ENCODE measurements at regions not wholly inside any gene's neighbourhood (a gene's known extent, or its start where the extent isn't known, plus 50 kb on each side); places are given as distances from the start of the nearest gene placed in this dataset.

DNA sequence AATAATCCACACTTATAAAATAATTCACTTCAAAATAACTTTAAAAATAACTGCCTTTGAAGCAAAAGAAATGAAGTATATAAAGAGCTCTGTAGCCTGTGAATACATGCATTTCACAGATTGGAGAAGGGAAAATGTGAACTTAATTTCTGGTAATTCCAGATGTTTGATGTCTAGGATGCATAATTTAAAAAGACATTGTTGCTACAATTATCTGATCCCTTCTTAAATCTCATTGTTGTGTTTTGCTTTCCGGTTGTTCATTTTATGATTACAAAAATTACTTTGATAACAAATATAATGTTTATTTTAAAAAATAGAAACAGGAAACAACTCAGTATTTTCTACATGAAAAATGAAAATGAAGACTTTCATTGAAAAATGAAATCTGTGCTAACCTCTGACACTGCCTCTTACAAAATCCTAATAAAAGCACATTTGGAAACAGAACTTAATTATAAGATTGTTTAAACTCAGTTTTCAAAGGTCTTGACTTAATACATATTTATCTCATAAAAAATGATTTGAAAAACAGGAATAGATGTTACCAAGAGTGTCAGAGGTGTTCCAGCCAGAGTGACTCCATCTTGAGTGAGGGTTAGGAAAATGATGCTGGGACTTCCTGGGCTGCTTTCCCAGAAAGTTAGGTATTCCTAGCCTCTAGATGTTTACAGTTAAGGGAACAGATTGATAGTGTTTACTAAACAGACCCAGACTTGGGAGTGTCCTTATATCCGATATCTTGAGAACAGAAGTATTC, 516.6 kb upstream of the SEMA3D start:
- Mint-ChIP-seq H3K4me1 (no peaks in the 10 kb centered on the region), H3K27ac (no peak overlapping the region), H3K4me3 (no peak overlapping the region), H3K9me3 (ENCODE audit: insufficient read depth) (no peaks in the 10 kb centered on the region), H3K27me3 (no peaks in the 10 kb centered on the region)
- H3K36me3 ChIP-seq (replicated peaks in 1 of 2; ENCODE audit: control extremely low read depth in 1 of 2, control insufficient read depth in 1 of 2, extremely low read depth in 1 of 2, insufficient read depth in 2 of 2, low read length in 1 of 2) = no peaks in the 10 kb centered on the region
- H3K9ac ChIP-seq (ENCODE audit: low read length) = no peak overlapping the region
- intact Hi-C loops (cut with micrococcal nuclease) = no loop called here
- H3K4me1 ChIP-seq (ENCODE audit: control insufficient read depth in 2 of 2, insufficient read depth in 2 of 2, low read length in 2 of 2) = no peaks in the 10 kb centered on the region
- no peak for TF ChIP-seq EZH2 (IDR thresholded peaks at IDR 0.05; ENCODE audit: borderline replicate concordance, insufficient read depth, low read depth, low read length, poor library complexity, severe bottlenecking)
- POLR2A ChIA-PET = no interaction called here
- H2AFZ ChIP-seq (ENCODE audit: insufficient read depth, low read depth, low read length, poor library complexity, severe bottlenecking) = no peak overlapping the region
- no peaks in the 10 kb centered on the region for H3K79me2 ChIP-seq (ENCODE audit: control insufficient read depth, insufficient read depth, low read length)
- H3K9me3 ChIP-seq (ENCODE audit: control extremely low read depth in 1 of 3, control insufficient read depth in 2 of 3, insufficient read depth in 1 of 3, low read length in 2 of 3) = no peaks in the 10 kb centered on the region
- H3K27me3 ChIP-seq (replicated peaks in 1 of 4; ENCODE audit: control extremely low read depth in 1 of 4, control insufficient read depth in 3 of 4, insufficient read depth in 4 of 4, low read length in 3 of 4) = no peaks in the 10 kb centered on the region
- H3K4me2 ChIP-seq (replicated peaks; ENCODE audit: low read depth, low read length, poor library complexity, severe bottlenecking) = no peak overlapping the region
- no peak overlapping the region for H3K27ac ChIP-seq (ENCODE audit: low read length in 2 of 2)
- H3K4me3 ChIP-seq (ENCODE audit: control extremely low read depth in 1 of 5, extremely low read depth in 1 of 5, insufficient read depth in 1 of 5, low read depth in 2 of 5, low read length in 4 of 5) = no peak overlapping the region
- WGBS (ENCODE audit: insufficient coverage) = no CpG with 5 or more reads among the region's 2 CpGs
- DNase-seq (no peak), ATAC-seq (ENCODE audit: low read depth) (no peak)
- CTCF ChIA-PET = no interaction called here
- H4K20me1 ChIP-seq (ENCODE audit: control insufficient read depth, insufficient read depth, low read length, poor library complexity, severe bottlenecking) = no peaks in the 10 kb centered on the region

DNA sequence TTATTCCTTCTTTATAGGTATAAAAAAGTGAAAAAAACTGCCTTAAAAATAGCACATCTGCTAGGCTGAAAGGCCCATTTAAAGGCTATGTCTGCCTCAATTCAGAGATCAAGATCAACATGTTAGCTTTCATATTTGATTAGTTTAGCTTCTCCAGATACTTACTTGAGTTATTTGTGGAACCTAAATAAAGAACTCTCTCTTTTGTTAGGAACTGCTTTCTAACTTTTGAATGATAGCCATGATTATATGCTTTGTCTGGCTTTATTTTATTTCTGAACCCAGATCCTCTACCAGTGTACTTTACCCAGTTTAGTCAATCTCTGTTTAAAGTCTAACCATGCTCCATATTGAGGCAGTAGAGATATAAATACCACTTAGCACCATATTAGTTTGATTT, 515.5 kb upstream of the SEMA3D start:
- Histone ChIP-seq H3K27me3 (replicated peaks in 1 of 4; ENCODE audit: control extremely low read depth in 1 of 4, control insufficient read depth in 3 of 4, insufficient read depth in 4 of 4, low read length in 3 of 4) (no peaks in the 10 kb centered on the region), H3K79me2 (ENCODE audit: control insufficient read depth, insufficient read depth, low read length) (no peaks in the 10 kb centered on the region), H3K36me3 (replicated peaks in 1 of 2; ENCODE audit: control extremely low read depth in 1 of 2, control insufficient read depth in 1 of 2, extremely low read depth in 1 of 2, insufficient read depth in 2 of 2, low read length in 1 of 2) (no peaks in the 10 kb centered on the region), H3K4me1 (ENCODE audit: control insufficient read depth in 2 of 2, insufficient read depth in 2 of 2, low read length in 2 of 2) (no peaks in the 10 kb centered on the region), H3K9ac (ENCODE audit: low read length) (no peak overlapping the region), H4K20me1 (ENCODE audit: control insufficient read depth, insufficient read depth, low read length, poor library complexity, severe bottlenecking) (no peaks in the 10 kb centered on the region), H3K4me2 (replicated peaks; ENCODE audit: low read depth, low read length, poor library complexity, severe bottlenecking) (no peak overlapping the region), H3K9me3 (ENCODE audit: control extremely low read depth in 1 of 3, control insufficient read depth in 2 of 3, insufficient read depth in 1 of 3, low read length in 2 of 3) (no peaks in the 10 kb centered on the region), H3K4me3 (ENCODE audit: control extremely low read depth in 1 of 5, extremely low read depth in 1 of 5, insufficient read depth in 1 of 5, low read depth in 2 of 5, low read length in 4 of 5) (no peak overlapping the region), H3K27ac (ENCODE audit: low read length in 2 of 2) (no peak overlapping the region), H2AFZ (ENCODE audit: insufficient read depth, low read depth, low read length, poor library complexity, severe bottlenecking) (no peak overlapping the region)
- no peak overlapping the region for H3K27ac Mint-ChIP-seq
- POLR2A ChIA-PET = no interaction called here
- CTCF ChIA-PET = no interaction called here
- H3K4me1 Mint-ChIP-seq = no peaks in the 10 kb centered on the region
- no peak overlapping the region for H3K4me3 Mint-ChIP-seq
- ATAC-seq (ENCODE audit: low read depth) (no peak), DNase-seq (no peak)
- no peak for TF ChIP-seq CTCF (IDR thresholded peaks at IDR 0.05)
- TF ChIP-seq EZH2 (IDR thresholded peaks at IDR 0.05; ENCODE audit: borderline replicate concordance, insufficient read depth, low read depth, low read length, poor library complexity, severe bottlenecking) = no peak
- intact Hi-C loops (cut with micrococcal nuclease) = no loop called here
- no peaks in the 10 kb centered on the region for H3K27me3 Mint-ChIP-seq
- no peaks in the 10 kb centered on the region for H3K9me3 Mint-ChIP-seq (ENCODE audit: insufficient read depth)
